Peyer's patch (tissue), 4 donors: ENCODE measurements at regions not wholly inside any gene's neighbourhood (a gene's known extent, or its start where the extent isn't known, plus 50 kb on each side); places are given as distances from the start of the nearest gene placed in this dataset.

Experiments
- DNase-seq, 3 donors: peaks; one replicate each; pipeline ENCODE4 v3.0.0-alpha.2; 2017 to 2019
- H3K27ac ChIP-seq, 4 donors: fragments of 200-600 bp; sonication (generic); one replicate each; pipeline ENCODE4 v1.5.1; 2016 to 2019
- H3K27me3 ChIP-seq, 2 donors: fragments of 200-600 bp; sonication (generic); one replicate each; pipeline ENCODE4 v1.5.1; 2019
- H3K36me3 ChIP-seq, 3 donors: fragments of 200-600 bp; sonication (generic); one replicate each; pipeline ENCODE4 v1.5.1; 2016 to 2019
- H3K4me1 ChIP-seq, 4 donors: fragments of 200-600 bp; sonication (generic); one replicate each; pipeline ENCODE4 v1.5.1; 2016 to 2019
- H3K4me3 ChIP-seq, 4 donors: fragments of 200-600 bp; sonication (generic); 1 replicate in 3 of 4; 2 replicates in 1 of 4; pipeline ENCODE4 v1.5.1; 2016 to 2019; ENCODE audit warnings: mild to moderate bottlenecking in 1 of 4
- H3K9me3 ChIP-seq, 4 donors: fragments of 200-600 bp; sonication (generic); one replicate each; pipeline ENCODE4 v1.5.1; 2016 to 2019; ENCODE audit warnings: mild to moderate bottlenecking in 1 of 4
- CTCF ChIP-seq, 6 experiments: fragments of 450-650 bp in 4 of 6; fragments of 200-600 bp in 2 of 6; sonication (generic) in 1 of 6; IDR thresholded peaks; one replicate each; pipeline ENCODE4 v1.5.1; 2017 to 2019; ENCODE audit warnings: antibody characterized with exemption in 6 of 6, mild to moderate bottlenecking in 3 of 6, moderate library complexity in 1 of 6
- POLR2A ChIP-seq, 2 donors: fragments of 450-650 bp; IDR thresholded peaks; one replicate each; pipeline ENCODE4 v1.5.1; 2017; ENCODE audit warnings: antibody characterized with exemption in 2 of 2, mild to moderate bottlenecking in 2 of 2, moderate library complexity in 2 of 2

- H3K36me3 ChIP-seq: no peaks in the 10 kb centered on the region
- no peak overlapping the region for H3K4me3 ChIP-seq
- DNase-seq: no peak
- H3K4me1 ChIP-seq: no peaks in the 10 kb centered on the region
- H3K27ac ChIP-seq: no peak overlapping the region
- H3K27me3 ChIP-seq: no peaks in the 10 kb centered on the region
- no peaks in the 10 kb centered on the region for H3K9me3 ChIP-seq
- TF ChIP-seq CTCF (IDR thresholded peaks at IDR 0.05) (no peak), POLR2A (IDR thresholded peaks at IDR 0.05) (no peak)
Measured at GRCh38 chr2:105526000-105526925, 127.4 kb upstream of the FHL2 start.

GRCh38 chr2:105525201-105525600 is 126.3 kb upstream of the FHL2 start:
- TF ChIP-seq CTCF (IDR thresholded peaks at IDR 0.05): no peak
- no peak for TF ChIP-seq POLR2A (IDR thresholded peaks at IDR 0.05)
- H3K27me3 ChIP-seq: no peaks in the 10 kb centered on the region
- H3K4me1 ChIP-seq: no peaks in the 10 kb centered on the region
- no peaks in the 10 kb centered on the region for H3K36me3 ChIP-seq
- DNase-seq: no peak
- no peaks in the 10 kb centered on the region for H3K9me3 ChIP-seq
- H3K4me3 ChIP-seq: no peak overlapping the region
- no peak overlapping the region for H3K27ac ChIP-seq

- H3K36me3 ChIP-seq: no peaks in the 10 kb centered on the region
- no peak overlapping the region for H3K27ac ChIP-seq
- H3K4me3 ChIP-seq: no peak overlapping the region
- DNase-seq: no peak
- peaks cover 0 to 7% (median 0%) of the 10 kb centered on the region in 4 donors for H3K4me1 ChIP-seq
- no peaks in the 10 kb centered on the region for H3K27me3 ChIP-seq
- TF ChIP-seq POLR2A (IDR thresholded peaks at IDR 0.05) (no peak), CTCF (IDR thresholded peaks at IDR 0.05) (no peak)
- no peaks in the 10 kb centered on the region for H3K9me3 ChIP-seq
Measured at GRCh38 chr2:105522645-105523044, 123.8 kb upstream of the FHL2 start.

GRCh38 chr2:105521616-105522015 is 122.8 kb upstream of the FHL2 start:
- Histone ChIP-seq H3K27me3 (no peaks in the 10 kb centered on the region), H3K4me3 (no peak overlapping the region), H3K36me3 (no peaks in the 10 kb centered on the region), H3K9me3 (no peaks in the 10 kb centered on the region), H3K27ac (no peak overlapping the region), H3K4me1 (peaks cover 0 to 17% (median 0%) of the 10 kb centered on the region in 4 donors)
- TF ChIP-seq CTCF (IDR thresholded peaks at IDR 0.05) (no peak), POLR2A (IDR thresholded peaks at IDR 0.05) (no peak)
- no peak for DNase-seq

- no peak for DNase-seq
- Histone ChIP-seq H3K36me3 (no peaks in the 10 kb centered on the region), H3K4me1 (peaks cover 0 to 17% (median 0%) of the 10 kb centered on the region in 4 donors), H3K27me3 (no peaks in the 10 kb centered on the region), H3K4me3 (no peak overlapping the region), H3K27ac (no peak overlapping the region), H3K9me3 (no peaks in the 10 kb centered on the region)
- TF ChIP-seq POLR2A (IDR thresholded peaks at IDR 0.05): no peak
- TF ChIP-seq CTCF (IDR thresholded peaks at IDR 0.05): peak; percentile 16 to 80 (median 56)
Measured at GRCh38 chr2:105521176-105521575, 122.3 kb upstream of the FHL2 start.
